ENCODE measurements at regions not wholly inside any gene's neighbourhood (a gene's known extent, or its start where the extent isn't known, plus 50 kb on each side); places are given as distances from the start of the nearest gene placed in this dataset.
"Not testable (repeated sequence)": the region's sequence is repeated elsewhere in the genome, so short reads cannot be mapped to it uniquely, and the experiment has no call there.

GRCh38 chr12:5308216-5308615, 123.7 kb upstream of the NTF3 start:
- DNase-seq (ENCODE audit: low read depth, low spot score), result no peak

GRCh38 chr12:5308996-5309395, 122.9 kb upstream of the NTF3 start:
- no peak for DNase-seq (ENCODE audit: low read depth, low spot score)

DNA sequence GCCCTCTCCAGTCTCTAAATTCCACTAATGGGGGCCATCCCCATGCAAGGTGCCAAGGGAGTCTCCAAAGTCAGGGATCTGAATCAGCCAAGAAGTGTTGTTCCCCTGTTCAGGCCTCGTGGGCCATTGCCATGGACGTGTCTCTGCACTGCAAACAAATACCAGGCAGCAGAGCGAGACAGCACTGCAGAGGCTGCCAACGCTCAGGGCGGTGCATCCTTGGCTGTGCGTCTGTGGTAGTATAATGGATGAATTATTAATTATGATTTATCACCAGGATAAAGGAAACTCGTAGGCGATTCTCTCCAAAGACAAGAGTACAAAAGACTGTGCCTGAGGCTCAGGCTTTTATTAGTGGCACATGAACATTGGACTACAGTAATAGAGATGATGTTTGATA, 122.3 kb upstream of the NTF3 start:
- DNase-seq (ENCODE audit: low read depth, low spot score), result no peak

DNA sequence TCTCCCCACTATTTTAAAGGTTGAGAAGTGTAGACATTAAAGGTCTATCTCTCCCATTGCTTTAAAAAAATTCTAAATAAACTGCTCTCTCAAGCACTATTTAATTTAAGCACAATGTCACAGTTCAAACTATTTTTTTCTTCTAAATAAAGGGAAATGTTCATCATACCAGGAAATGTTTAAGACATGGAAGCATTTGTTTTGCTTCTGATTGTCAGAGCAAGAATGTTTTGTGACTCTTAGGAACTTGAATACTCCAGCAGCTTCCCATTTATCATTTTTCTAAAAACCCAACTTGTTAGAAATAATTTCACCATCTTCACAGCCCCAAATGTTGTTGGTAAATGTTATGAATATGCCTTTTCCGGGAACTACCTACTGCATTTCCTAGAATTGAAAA, 121.8 kb upstream of the NTF3 start:
- no peak for DNase-seq (ENCODE audit: low read depth, low spot score)

GRCh38 chr12:5317556-5317955, 114.4 kb upstream of the NTF3 start:
- no peak for DNase-seq (ENCODE audit: low read depth, low spot score)

DNA sequence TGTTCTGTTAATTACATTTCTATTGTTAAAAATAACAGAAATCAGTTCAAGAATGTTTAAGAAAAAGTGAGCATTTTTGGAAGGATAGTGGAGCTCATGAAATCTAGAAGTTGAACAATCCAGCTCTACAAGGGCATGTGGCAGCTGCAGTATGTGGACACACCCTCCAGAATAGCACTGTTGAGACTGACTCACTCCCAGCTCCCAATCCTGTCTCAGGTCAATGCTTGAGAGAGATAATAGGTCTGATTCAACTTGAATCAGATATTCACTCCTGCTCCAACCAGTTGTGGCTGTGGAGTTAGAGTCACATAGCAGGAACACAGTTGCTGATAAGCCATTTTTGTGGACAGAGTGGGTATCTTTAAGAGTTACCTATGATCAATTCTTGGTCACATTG, 113.0 kb upstream of the NTF3 start:
- DNase-seq (ENCODE audit: low read depth, low spot score), result no peak

- peak; percentile 22 for DNase-seq (ENCODE audit: low read depth, low spot score)
Measured at GRCh38 chr12:5328669-5329517, 103.0 kb upstream of the NTF3 start.

DNA sequence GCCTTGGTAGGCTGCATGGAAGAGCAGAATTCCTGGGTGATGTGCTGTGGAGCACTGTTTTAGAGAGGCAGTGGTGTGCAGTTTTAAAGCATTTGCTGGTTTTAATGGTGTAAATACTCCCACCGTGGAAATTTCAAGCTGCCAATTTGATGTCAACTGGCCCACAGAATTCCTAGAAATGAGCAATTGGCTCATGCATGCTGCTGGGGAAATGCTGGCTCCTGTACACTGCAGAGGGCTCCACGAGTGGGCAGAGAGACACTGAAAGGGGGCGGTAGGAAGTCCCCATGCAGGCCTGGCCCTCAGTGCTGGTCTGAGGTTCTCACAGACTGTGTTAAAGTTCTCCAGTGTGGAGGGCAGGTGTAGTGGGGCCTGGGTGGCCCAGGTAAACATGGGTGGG, 99.4 kb upstream of the NTF3 start:
- DNase-seq (ENCODE audit: low read depth, low spot score), result no peak

GRCh38 chr12:5333096-5333495, 98.8 kb upstream of the NTF3 start:
- DNase-seq (ENCODE audit: low read depth, low spot score), result no peak

GRCh38 chr12:5335069-5335468, 96.8 kb upstream of the NTF3 start:
- DNase-seq (ENCODE audit: low read depth, low spot score), result no peak

DNA sequence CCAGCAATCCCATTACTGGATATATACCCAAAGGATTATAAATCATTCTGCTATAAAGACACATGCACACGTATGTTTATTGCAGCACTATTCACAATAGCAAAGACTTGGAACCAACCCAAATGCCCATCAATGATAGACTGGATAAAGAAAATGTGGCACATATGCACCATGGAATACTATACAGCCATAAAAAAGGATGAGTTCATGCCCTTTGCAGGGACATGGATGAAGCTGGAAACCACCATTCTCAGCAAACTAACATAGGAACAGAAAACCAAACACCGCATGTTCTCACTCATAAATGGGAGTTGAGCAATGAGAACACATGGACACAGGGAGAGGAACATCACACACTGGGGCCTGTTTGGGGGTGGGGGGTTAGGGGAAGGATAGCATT, 90.8 kb upstream of the NTF3 start:
- not testable (repeated sequence) for DNase-seq (ENCODE audit: low read depth, low spot score)

GRCh38 chr12:5343711-5344110, 88.2 kb upstream of the NTF3 start:
- DNase-seq (ENCODE audit: low read depth, low spot score), result peak; percentile 76

GRCh38 chr12:5344131-5344530, 87.8 kb upstream of the NTF3 start:
- DNase-seq (ENCODE audit: low read depth, low spot score), result no peak

- DNase-seq (ENCODE audit: low read depth, low spot score), result no peak
Measured at GRCh38 chr12:5345534-5345933, 86.4 kb upstream of the NTF3 start.

DNA sequence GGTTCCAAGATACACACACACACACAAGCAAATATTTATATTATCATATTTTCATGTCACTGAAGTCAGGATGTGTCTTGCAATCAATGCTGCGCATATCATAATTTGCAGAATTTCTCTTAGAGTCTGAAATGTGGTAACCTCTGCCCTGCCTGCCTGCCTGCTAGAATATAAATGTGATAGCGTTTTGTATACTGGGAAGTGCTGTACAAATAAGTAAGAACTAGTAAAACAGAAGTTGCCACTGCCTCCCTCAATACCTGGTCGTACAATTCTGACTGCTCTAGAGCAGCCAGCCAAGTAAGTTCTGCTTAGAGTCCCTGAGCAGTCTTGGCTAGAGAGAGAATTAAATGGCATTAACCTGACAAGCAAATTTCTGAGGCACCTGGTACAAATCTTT, 83.9 kb upstream of the NTF3 start:
- no peak for DNase-seq (ENCODE audit: low read depth, low spot score)

- peak; percentile 37 for DNase-seq (ENCODE audit: low read depth, low spot score)
Measured at GRCh38 chr12:5348491-5348890, 83.4 kb upstream of the NTF3 start.

- no peak for DNase-seq (ENCODE audit: low read depth, low spot score)
Measured at GRCh38 chr12:5364036-5364770, 67.7 kb upstream of the NTF3 start.

GRCh38 chr12:5369298-5369697, 62.6 kb upstream of the NTF3 start:
- no peak for DNase-seq (ENCODE audit: low read depth, low spot score)

DNA sequence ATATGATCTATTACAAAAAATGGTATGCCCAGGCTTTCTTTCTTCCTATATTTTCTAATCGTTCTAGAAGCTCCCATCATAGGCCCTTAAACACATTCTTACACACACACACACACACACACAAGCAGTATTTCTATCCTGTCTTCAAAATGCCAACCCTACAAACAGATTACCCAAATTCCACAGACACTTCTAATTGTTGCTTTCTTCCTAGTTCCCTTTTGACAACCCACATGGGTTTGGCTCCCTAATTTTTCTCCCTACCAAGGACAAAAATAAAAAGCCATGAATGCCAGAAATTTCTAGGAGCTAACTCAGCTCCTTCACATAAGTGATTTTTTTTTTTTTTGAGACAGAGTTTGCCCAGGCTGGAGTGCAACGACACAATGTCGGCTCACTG, 60.3 kb upstream of the NTF3 start:
- no peak for DNase-seq (ENCODE audit: low read depth, low spot score)

- no peak for DNase-seq (ENCODE audit: low read depth, low spot score)
Measured at GRCh38 chr12:5374713-5375112, 57.2 kb upstream of the NTF3 start.

DNA sequence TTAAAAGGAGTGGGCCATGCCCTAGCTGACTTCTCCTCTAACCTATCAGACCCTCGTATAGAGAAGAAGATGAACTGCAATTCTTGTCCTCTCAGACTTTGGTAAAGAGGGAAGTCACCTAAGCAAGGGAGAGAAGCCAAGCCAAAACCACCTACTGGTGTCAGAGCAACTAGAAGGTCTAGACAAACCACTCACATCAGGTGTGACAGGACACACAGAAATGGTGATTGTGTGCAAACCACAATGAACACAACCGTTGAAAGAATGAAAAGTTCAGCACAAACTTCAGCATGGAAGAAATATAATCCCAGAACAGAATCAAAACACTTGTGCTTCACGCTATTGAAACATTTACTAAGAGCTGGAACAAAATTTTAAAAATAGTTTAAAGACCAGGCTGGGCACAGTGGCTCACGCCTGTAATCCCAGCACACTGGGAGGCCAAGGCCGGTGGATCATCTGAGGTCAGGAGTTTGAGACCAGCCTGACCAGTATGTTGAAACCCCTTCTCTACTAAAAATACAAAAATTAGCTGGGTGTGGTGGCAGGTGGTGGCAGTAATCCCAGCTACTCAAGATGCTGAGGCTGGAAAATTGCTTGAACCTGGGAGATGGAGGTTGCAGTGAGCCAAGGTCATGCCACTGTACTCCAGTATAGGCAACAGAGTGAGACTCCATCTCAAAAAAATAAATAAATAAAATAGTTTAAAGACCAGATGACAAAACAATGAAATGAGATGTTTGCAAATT, 56.2 kb upstream of the NTF3 start:
- no peak for DNase-seq (ENCODE audit: low read depth, low spot score)

- DNase-seq (ENCODE audit: low read depth, low spot score), result no peak
Measured at GRCh38 chr12:5376591-5377207, 55.2 kb upstream of the NTF3 start.
